Neural cell (in vitro differentiated cells): ENCODE measurements at regions not wholly inside any gene's neighbourhood (a gene's known extent, or its start where the extent isn't known, plus 50 kb on each side); places are given as distances from the start of the nearest gene placed in this dataset.

Experiments
- H2AFZ ChIP-seq: fragments of 200-600, 300-800 bp; sonication (generic), shearing (Covaris generic); 2 replicates; pipeline ENCODE4 v1.6.0; 2014; ENCODE audit warnings: low read depth, mild to moderate bottlenecking, antibody characterized with exemption, low read length, moderate library complexity
- H3F3A ChIP-seq: fragments of 200-600 bp; shearing (Covaris generic); 2 replicates; pipeline ENCODE4 v1.6.1; 2016; ENCODE audit warnings: mild to moderate bottlenecking, moderate library complexity, mixed read lengths, antibody characterized with exemption, low read length; ENCODE audit not compliant: insufficient read depth, poor library complexity, severe bottlenecking
- H3K27ac ChIP-seq: fragments of 200-600, 300-800 bp; sonication (generic), shearing (Covaris generic); 2 replicates; pipeline ENCODE4 v1.5.1; 2014; ENCODE audit warnings: mild to moderate bottlenecking, low read length, moderate library complexity
- H3K27me3 ChIP-seq: fragments of 300-800, 200-600 bp; sonication (generic), shearing (Covaris generic); 2 replicates; pipeline ENCODE4 v1.6.0; 2014; ENCODE audit warnings: mild to moderate bottlenecking, low read depth, low read length, moderate library complexity; ENCODE audit not compliant: insufficient read depth
- H3K36me3 ChIP-seq: fragments of 300-800, 200-600 bp; sonication (generic), shearing (Covaris generic); 2 replicates; pipeline ENCODE4 v1.5.1; 2014; ENCODE audit warnings: mild to moderate bottlenecking, antibody characterized with exemption, low read length, moderate library complexity; ENCODE audit not compliant: insufficient read depth
- H3K4me2 ChIP-seq: fragments of 300-800, 200-600 bp; sonication (generic), shearing (Covaris generic); 2 replicates; pipeline ENCODE4 v1.6.0; 2014; ENCODE audit warnings: mild to moderate bottlenecking, low read length
- H3K4me3 ChIP-seq: fragments of 300-800, 200-600 bp; sonication (generic), shearing (Covaris generic); 2 replicates; pipeline ENCODE4 v1.5.1; 2014; ENCODE audit warnings: mild to moderate bottlenecking, low read length, moderate library complexity
- H3K79me2 ChIP-seq: fragments of 200-600 bp; shearing (Covaris generic); replicated peaks from 2 replicates; pipeline ENCODE4 v1.6.0; 2014; ENCODE audit warnings: mild to moderate bottlenecking, low read length, moderate library complexity; ENCODE audit not compliant: insufficient read depth
- H3K9ac ChIP-seq: fragments of 300-800, 200-600 bp; sonication (generic), shearing (Covaris generic); 2 replicates; pipeline ENCODE4 v1.6.1; 2016; ENCODE audit warnings: mild to moderate bottlenecking, low read length, mixed read lengths
- H3K9me2 ChIP-seq: fragments of 200-600 bp; shearing (Covaris generic); 2 replicates; pipeline ENCODE4 v1.6.1; 2016; ENCODE audit warnings: mild to moderate bottlenecking, low read length, mixed read lengths; ENCODE audit not compliant: insufficient read depth
- H3K9me3 ChIP-seq: fragments of 200-600, 300-800 bp; sonication (generic), shearing (Covaris generic); 2 replicates; pipeline ENCODE4 v1.6.1; 2016; ENCODE audit warnings: mild to moderate bottlenecking, mixed run types, low read length, moderate library complexity, mixed read lengths
- H4K20me1 ChIP-seq: fragments of 200-600 bp; shearing (Covaris generic); 2 replicates; pipeline ENCODE4 v1.6.1; 2016; ENCODE audit warnings: mild to moderate bottlenecking, mixed run types; ENCODE audit not compliant: insufficient read depth
- CTCF ChIP-seq: fragments of 450-650 bp; IDR thresholded peaks from 2 replicates; pipeline ENCODE4 v1.5.1; 2014; ENCODE audit warnings: antibody characterized with exemption, mild to moderate bottlenecking, moderate library complexity; ENCODE audit not compliant: poor library complexity, severe bottlenecking
- EP300 ChIP-seq: fragments of 450-650 bp; conservative IDR thresholded peaks from 2 replicates; pipeline ENCODE4 v1.6.1; 2014; ENCODE audit warnings: antibody characterized with exemption, mild to moderate bottlenecking, moderate library complexity; ENCODE audit not compliant: poor library complexity, severe bottlenecking
- EZH2 ChIP-seq: fragments of 200-600, 300-800 bp; shearing (Covaris generic), sonication (generic); IDR thresholded peaks from 2 replicates; pipeline ENCODE4 v1.6.1; 2014; ENCODE audit warnings: antibody characterized with exemption, low read length, borderline replicate concordance, mild to moderate bottlenecking; ENCODE audit not compliant: insufficient read depth, poor library complexity, severe bottlenecking
- MXI1 ChIP-seq: fragments of 450-650 bp; conservative IDR thresholded peaks from 2 replicates; pipeline ENCODE4 v1.6.1; 2014; ENCODE audit warnings: antibody characterized with exemption, mild to moderate bottlenecking; ENCODE audit not compliant: poor library complexity, severe bottlenecking
- POLR2AphosphoS5 ChIP-seq: IDR thresholded peaks from 2 replicates; pipeline ENCODE4 v1.6.1; 2012
- RAD21 ChIP-seq: fragments of 450-650 bp; conservative IDR thresholded peaks from 2 replicates; pipeline ENCODE4 v1.6.1; 2014; ENCODE audit warnings: antibody characterized with exemption, mild to moderate bottlenecking, moderate library complexity
- REST ChIP-seq: IDR thresholded peaks from 2 replicates; pipeline ENCODE4 v1.6.1; 2012; ENCODE audit warnings: borderline replicate concordance
- SMC3 ChIP-seq: fragments of 450-650 bp; conservative IDR thresholded peaks from 2 replicates; pipeline ENCODE4 v1.6.1; 2014; ENCODE audit warnings: antibody characterized with exemption, mild to moderate bottlenecking, moderate library complexity; ENCODE audit not compliant: poor library complexity
- TAF1 ChIP-seq: IDR thresholded peaks from 2 replicates; pipeline ENCODE4 v1.6.1; 2012; ENCODE audit warnings: low read depth

- Histone ChIP-seq H3K4me2 (no peak overlapping the region), H3K27me3 (no peaks in the 10 kb centered on the region), H3F3A (no peaks in the 10 kb centered on the region), H4K20me1 (no peaks in the 10 kb centered on the region), H3K9me3 (no peaks in the 10 kb centered on the region), H3K4me3 (no peak overlapping the region), H3K79me2 (no peaks in the 10 kb centered on the region), H3K36me3 (no peaks in the 10 kb centered on the region), H2AFZ (no peak overlapping the region), H3K9ac (no peak overlapping the region), H3K27ac (no peak overlapping the region), H3K9me2 (no peaks in the 10 kb centered on the region)
- TF ChIP-seq MXI1, result no peak
- no peak for TF ChIP-seq EP300
- TF ChIP-seq TAF1, result no peak
- no peak for TF ChIP-seq CTCF
- no peak for TF ChIP-seq RAD21
- no peak for TF ChIP-seq REST
- no peak for TF ChIP-seq SMC3
- no peak for TF ChIP-seq EZH2
- no peak for TF ChIP-seq POLR2AphosphoS5
Measured at GRCh38 chr7:15086131-15086611, 183.6 kb upstream of the DGKB start.

- no peak overlapping the region for H3K4me3 ChIP-seq
- no peaks in the 10 kb centered on the region for H3K27me3 ChIP-seq
- H3K4me2 ChIP-seq, result no peak overlapping the region
- H3K36me3 ChIP-seq, result no peaks in the 10 kb centered on the region
- H3F3A ChIP-seq, result no peaks in the 10 kb centered on the region
- no peaks in the 10 kb centered on the region for H3K9me3 ChIP-seq
- no peaks in the 10 kb centered on the region for H4K20me1 ChIP-seq
- H3K79me2 ChIP-seq, result no peaks in the 10 kb centered on the region
- no peak overlapping the region for H3K27ac ChIP-seq
- H2AFZ ChIP-seq, result no peak overlapping the region
- H3K9ac ChIP-seq, result no peak overlapping the region
- no peak for TF ChIP-seq POLR2AphosphoS5
- no peak for TF ChIP-seq CTCF
- no peak for TF ChIP-seq EP300
- TF ChIP-seq RAD21, result no peak
- TF ChIP-seq SMC3, result no peak
- no peak for TF ChIP-seq REST
- no peak for TF ChIP-seq TAF1
- no peak for TF ChIP-seq MXI1
- H3K9me2 ChIP-seq, result no peaks in the 10 kb centered on the region
Measured at GRCh38 chr7:15085366-15085765, 182.8 kb upstream of the DGKB start.
